ENCODE measurements at regions not wholly inside any gene's neighbourhood (a gene's known extent, or its start where the extent isn't known, plus 50 kb on each side); places are given as distances from the start of the nearest gene placed in this dataset.
"Not testable (repeated sequence)": the region's sequence is repeated elsewhere in the genome, so short reads cannot be mapped to it uniquely, and the experiment has no call there.

DNA sequence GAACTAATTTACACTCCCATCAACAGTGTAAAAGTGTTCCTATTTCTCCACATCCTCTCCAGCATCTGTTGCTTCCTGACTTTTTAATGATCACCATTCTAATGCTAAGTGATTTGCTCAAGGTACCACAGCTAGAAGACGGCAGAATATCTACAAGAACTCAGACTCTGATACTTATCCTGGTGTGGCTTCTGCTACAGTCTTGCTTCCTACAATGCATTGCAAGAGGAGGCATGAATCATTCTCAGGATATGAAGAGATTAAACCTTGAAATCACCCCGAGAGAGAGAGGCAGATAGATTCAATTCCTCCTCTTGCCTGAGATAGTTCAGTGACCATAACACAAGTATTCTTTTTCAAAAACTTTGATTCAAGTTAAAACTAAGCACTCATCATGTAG lies 306.4 kb downstream of the TBC1D4 start:
- no peak for DNase-seq

DNA sequence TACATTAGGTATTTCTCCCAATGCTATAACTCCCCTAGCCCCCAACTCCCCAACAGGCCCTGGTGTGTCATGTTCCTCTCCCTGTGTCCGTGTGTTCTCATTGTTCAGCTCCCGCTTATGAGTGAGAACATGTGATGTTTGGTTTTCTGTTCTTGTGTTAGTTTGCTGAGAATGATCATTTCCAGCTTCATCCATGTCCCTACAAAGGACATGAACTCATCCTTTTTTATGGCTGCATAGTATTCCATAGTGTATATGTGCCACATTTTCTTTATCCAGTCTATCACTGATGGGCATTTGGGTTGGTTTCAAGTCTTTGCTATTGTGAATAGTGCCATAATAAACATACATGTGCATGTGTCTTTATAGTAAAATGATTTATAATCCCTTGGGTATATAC lies 306.9 kb downstream of the TBC1D4 start:
- DNase-seq = not testable (repeated sequence)

DNA sequence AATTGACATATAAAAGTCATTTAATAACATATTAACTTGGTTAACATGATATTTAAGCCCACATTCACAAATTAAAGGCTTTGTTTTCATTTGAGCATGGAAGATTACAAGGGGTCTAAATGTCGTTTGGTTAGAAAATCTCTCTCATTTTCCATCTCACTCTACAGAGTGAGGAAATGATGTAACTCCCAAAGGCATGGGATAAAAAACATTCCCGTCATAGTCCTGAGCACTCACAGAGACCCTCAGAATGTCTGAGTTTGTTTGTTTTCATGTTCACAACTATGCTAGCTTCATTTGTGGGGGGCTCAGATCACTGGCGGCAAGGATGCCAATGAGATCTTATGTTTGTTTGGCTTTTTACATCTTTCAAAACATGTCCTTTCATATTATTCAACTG lies 307.5 kb downstream of the TBC1D4 start:
- no peak for DNase-seq

DNA sequence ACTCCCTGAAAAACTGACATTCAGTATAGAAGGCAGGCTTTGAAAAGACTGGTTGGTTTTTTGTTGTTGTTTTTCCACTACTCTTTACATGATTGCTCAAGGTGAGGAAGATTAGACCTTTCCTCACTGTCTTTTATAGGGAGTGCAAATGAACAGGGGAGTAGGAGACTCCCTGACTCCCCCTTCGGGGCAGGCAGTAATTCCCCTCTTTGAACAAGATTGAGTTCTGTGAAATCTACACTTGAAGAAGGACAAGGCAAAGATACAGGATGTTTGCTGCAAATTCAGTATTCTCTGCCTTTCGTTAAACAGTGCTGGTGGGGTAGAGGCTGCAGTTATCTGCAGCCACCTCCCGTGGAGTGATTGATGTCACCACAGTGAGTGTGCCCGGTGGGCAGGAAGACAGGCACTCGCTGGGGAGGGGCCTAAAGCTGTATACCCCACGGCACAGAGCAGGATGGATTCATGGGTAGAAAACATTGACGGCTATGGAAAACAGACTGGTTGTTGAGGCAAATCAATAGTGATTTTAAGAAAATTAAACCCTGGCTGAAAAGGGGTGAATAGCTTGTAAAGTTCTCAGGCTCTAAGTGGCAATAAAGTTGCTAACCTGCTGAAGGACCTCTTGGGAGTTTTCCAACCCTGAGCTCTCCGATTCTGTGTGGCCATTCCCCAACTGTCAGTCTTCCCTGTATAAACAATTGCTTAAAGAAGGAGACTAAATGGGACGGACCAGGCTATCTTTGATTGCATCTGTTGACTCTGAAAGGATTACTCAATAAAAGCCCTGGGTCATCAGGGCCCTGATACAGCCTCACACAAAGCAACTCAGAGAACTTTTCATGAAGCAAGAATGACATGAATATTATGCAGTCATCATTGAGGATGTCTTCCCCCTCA lies 308.3 kb downstream of the TBC1D4 start:
- DNase-seq = no peak

DNA sequence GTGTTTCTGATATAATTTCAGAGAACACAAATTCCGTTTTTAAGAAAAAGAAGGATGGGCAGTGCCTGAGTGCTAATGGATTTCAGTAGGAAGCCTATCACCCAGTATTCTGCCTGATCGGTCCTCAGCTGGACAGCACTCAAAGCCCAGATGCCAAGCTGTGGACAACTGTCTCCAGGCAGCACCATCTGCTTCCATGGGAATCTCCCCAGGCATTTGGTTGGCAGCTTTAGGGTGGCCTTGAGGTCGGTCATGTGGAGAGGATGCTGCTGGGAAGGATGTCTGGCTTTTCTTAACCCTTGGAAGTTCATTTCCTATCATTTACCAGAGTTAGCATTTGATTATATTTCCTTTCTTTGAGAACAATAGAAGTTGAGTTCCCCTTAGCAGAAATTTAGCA lies 311.7 kb downstream of the TBC1D4 start:
- DNase-seq = no peak

DNA sequence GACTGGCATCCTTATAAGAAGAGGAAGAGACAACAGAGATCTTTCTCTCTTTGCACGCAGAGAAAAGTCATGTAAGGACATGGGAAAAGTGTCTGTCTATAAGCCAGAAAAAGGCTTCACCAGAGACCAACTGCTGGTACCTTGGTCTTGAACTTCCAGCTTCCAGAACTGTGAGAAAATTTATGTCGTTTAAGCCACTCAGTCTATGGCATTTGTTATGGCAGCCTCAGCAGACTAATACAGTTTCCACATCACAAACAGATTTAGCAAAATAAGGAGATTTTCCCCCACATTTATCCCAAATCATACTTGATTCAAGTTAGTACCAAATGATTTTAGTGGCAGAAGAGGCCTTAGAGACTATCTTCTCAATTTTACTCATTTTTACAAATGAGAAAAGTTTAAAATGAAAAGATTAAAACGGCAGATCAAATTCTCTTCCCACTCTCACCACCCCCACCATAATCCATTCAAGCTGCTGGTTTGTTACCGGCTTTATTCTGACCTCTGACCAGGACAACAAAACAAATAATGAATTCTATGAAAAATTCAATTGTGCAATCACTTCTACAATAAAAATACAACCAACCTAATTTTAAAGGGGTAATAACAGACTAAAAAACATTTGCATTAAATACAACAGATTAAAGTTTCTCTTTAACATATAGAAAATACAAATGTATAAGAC lies 316.3 kb downstream of the TBC1D4 start:
- DNase-seq = no peak

DNA sequence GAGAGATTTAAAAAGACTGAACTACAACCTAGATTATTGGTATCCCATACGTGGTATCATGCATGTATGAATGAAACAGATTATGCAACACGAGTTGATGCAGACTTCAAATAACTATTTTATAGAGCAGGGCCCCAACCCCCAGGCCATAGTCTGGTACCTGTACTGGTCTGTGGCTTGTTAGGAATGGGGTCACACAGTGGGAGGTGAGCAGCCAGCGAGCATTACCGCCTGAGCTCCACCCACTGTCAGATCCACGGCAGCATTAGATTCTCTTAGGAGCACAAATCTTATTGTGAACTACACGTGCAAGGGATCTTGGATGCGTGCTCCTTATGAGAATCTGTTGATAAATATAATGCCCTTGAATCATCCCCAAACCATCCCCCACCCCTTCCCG lies 320.2 kb downstream of the TBC1D4 start:
- no peak for DNase-seq

DNA sequence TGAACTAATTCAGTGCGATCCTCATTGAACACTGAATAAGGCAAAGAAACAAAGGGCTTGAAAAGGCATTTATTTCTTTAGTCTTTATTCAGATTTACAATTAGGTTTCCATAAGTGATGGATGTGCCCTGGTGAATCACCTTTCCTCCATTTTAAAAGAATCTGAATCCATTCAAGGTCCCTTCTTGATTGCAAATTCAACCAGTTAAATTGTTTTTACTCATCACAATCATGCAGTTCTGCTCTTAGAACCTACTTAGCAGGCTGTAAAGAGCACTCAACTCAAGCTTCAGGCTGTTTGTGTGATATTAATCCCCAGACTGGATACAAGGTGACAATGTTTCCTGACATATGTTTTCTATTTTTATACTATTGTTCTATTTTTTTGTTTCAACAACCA lies 321.0 kb downstream of the TBC1D4 start:
- no peak for DNase-seq

DNA sequence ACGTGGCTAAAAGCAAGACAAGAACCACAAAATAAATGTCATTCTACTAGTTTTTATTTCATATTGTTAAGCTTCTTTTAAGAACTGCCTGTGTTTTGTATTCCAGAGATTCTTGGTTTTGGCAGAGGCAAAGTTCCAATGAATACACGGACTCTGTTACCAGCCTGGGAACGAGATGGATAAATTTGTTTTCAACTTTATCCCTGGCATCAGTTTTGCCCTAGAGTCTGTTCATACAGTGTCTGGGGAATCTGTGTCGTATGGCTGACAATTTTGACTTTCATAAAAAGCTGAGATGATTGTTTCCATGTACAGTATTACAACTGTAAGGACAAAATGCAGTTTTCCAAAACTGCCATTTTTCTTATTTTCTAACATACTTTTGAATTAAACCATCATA lies 327.6 kb downstream of the TBC1D4 start:
- DNase-seq = no peak

DNA sequence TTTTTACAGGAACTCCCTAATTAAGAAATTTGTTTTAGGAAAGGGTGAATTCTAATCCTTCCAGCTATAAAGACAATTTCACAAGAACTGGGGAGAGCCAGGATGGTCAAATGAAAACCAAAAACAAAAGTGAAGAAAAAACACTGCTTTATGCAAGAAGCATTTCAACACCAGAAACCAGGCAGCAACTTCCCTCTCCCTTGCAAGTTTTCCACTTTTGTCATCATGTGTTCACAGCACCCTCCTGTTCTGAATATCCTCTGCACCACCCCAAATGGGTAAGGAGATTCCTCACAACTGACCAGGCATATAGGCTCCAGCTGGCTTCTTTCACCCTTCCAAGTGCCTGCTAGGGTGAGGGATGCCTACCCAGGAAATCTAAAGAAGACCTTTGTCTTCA lies 328.1 kb downstream of the TBC1D4 start:
- DNase-seq = no peak

DNA sequence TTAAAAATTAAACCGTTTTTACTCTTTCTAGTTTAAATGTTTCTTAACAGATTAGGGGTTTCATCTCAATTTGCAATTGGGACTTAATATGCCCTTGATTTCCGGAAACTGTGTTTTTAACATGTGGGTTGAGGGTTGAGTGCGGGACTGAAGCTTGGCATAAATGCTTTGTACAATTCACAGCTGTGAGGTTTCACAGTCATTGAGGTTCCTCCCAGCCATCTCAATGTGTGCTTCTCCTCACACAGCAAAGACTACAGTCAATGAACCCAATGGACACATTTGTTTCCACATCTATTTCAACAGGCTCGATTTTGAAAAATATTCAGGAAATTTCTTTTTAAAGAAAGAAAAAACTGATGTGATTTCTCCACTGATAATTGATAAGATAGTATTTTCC lies 328.6 kb downstream of the TBC1D4 start:
- DNase-seq = no peak

DNA sequence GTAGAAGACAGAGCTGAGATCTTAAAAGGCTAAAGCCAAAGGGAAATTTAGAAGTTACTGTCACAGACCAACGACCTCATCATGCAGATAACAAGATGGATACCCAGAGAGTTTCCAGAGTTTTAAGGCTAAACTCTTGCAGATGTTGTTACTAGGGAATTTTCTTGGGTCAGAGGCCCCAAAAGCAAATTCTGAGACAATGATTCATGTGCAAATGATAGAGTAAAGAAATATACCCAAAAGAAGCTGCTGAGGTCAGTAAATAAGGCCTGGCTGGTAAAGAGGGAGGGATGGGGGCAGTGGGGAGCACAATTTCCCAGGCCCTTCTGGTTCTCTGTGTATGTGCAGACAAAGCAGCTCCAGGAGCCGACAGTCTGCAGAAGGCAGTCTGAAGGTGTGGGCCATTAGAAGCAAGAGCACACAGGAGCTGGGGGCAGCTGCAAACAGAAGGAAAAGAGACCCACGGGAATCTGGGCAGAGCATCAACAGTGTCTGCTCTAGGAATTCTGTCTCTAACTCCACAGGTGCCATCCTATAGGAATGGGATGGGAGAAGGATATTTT lies 330.8 kb downstream of the TBC1D4 start:
- no peak for DNase-seq

DNA sequence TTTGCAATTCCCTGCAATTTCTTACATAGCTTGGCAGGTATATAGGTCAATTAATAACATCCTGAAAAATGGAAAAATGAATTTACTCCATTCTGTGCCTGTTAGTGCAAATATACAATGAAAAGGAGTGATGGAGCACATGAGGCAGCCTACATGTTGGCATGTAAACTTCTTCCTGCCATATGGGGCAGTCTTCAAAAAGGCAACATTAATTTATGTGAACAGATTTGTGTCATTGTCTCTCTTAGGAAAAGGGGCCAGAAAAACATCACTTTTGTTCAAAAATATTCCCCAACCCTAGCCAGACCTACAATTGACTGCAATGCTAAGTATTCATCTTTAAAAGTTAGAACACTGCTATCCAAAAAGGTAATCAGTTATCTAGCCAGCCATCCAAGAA lies 332.2 kb downstream of the TBC1D4 start:
- DNase-seq = no peak

DNA sequence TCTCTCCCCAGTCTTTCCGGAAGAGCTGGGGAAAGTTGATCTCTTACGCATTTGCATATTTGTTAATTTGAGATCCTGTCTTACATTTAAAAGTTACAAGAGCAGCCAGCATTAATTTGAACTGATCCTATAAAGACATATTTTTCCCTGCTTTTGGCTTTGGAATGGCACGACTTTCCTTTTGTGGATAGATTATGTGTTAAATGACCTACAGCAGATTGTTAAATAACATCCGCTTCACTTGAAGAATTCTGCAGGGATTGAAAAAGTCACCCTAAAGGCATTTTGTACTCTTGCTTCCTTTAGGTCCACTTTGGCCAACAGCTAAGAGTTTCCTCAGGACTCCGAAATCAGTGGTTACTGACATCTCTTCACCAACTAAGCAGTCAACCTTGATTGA lies 334.0 kb downstream of the TBC1D4 start:
- no peak for DNase-seq

DNA sequence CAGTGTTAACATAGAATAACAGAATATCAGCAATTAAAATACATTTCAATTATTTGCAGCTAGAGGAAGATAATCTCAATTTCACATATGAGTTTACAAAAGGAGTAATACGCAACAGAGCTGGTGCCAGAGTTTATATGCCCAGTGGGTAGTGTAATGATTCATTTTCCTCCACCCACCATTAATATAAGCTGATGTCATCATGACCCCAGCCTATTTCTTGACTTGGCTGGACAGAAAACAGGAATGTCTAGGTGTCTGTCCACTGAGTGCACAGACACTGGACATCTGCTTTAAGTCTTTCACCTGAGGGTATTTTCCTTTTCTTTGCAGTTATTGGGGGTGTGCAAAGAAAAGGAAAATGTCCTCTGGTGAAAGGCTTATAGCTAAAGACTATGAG lies 335.5 kb downstream of the TBC1D4 start:
- DNase-seq = no peak

DNA sequence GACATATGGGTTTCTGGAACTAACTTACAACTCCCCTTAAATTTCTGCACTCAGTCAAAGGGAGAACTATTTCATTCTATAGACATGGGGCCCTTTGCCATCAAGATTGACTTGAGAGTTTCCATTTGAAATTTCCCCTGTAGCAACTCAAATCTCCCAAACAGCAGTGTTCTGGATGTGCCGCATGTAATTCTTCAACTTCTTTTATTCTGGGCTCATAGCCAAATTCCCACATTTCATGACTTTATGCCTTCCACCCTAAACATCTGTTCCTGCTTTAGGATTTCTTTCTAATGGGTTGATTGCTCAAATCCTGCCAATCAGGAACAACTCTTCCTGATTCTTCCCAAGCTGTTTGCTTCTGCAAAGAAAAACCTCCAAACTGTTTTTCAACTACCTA lies 336.0 kb downstream of the TBC1D4 start:
- DNase-seq = no peak

DNA sequence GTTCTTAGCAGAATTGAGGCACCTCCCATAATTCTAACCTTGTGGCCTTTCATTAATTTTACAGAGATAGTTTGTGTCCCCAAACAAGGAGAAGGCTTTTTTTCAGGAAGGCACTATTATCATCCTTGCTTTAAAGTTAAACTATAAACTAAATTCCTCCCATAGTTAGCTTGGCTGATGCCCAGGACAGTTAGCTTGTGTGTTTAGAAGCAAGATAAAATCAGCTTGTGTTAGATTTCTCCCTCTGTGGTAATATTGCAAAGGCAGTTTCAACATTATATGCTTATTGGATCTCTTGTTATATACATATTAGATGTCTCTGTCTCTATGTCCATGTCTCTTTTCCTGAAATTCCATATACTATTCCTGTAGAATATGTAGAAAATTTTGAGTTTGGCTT lies 342.7 kb downstream of the TBC1D4 start:
- no peak for DNase-seq

DNA sequence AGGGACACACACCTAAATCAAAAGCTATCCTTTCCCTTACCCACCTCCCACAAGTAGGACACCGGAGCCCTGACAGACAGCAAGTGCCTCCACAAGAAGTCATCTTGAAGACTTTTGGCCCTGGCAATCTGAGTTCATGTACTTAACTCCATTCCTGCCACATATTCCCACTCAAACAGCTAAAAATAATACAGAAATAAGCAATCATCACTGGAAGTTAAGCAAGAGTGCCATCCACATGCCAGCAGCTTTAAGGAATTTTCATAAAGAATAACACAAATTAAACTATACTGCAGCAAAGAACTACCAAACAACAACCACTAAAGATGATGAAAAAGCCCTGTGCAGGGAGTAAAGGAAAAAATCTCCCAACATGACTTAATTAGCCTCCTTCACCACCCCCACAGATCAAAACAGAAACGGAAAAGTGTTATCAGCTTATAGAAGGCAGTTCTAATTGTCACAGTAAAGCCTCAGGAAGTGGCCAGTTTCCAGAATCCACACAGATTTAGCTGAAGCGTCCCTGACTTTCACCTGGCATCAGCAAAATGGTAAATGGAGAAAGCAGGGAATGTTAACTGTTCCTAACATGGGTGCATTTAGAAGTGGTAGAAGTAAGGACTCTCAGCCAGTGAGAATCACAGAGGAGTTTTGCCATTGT lies 343.9 kb downstream of the TBC1D4 start:
- no peak for DNase-seq

DNA sequence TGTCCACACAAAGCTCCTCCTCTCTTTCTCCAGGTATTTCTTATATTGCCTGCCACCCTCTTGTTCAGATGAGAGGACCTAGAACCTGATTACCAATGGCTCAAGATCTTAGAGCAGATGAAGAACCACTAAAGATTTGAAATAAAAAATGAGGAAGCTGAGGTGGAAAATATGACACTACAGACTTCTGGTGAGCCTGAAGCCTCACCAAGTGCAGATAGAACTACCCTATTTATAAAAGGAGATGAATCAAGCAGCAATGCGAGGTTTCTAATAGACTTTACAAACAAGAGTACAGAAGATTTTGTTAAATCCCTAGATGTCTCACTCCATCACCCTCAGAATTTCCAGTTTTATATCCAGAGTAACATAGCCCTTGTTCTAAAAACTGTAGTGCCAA lies 345.8 kb downstream of the TBC1D4 start:
- DNase-seq = no peak

DNA sequence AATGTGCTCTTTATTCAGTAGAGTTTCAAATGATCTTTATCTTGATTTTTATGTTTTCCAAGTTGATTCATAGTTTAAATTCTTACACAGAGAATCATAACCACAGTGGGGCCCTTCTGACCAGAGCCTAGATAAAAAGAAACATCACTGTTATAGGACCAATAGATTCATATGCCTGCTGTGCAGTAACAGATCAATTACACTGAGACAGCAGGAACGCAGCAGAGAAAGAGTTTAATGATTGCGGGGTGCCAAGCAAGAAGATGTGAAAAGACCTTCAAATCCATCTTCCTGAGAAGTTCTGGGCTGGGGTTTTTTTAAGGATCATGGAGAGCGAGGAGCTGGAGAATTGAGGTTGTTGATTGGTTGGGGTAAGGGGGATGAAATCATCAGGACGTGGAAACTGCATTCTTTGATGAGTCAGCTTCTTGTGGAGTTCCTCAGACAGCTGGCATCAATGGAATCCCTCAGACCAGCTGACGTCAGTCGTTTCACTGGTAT lies 346.6 kb downstream of the TBC1D4 start:
- DNase-seq = no peak

DNA sequence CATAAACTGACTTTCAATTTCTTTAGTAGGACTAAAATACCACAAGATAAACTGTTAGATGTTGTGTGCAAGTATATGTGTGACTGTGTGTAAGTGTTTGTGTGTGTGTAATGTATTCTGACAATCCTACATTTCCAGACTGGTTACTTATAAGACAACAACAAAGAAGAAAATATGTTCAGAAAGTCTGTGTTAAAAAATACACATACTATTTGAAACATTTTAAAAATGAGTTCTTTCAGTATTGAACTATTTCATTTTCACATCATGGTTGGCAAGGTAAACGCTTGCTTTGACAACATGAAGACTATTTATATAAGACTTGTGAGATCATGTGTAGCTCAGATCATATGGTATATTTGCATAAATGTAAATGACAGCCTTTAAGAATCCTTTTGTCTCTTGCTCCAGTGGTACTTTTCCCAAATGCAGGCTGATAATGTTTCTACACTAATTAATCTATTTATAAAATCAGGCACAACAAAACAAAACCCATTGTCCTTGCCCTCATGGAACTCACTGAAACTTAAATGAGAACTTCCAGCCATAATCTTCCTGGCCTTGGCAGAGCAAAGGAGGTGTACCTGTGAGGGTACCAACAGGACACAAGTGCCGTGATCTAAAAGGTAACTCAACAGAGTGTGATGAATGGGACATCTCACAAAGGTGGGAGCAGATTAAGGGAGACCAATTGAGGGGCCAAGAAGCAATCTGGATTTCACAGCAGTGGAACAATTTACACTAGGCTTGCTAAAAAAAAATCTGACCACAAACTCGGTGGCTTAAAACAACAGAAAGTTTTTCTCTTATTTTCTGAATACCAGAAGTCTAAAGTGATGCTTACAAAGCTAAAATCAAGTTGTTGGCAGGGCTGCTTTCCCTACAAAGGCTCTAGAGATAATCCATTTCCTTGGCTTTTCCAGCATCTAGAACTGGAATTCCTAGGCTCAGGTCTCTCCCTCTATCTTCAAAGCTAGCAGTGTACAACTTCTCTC lies 349.0 kb downstream of the TBC1D4 start:
- DNase-seq = no peak

DNA sequence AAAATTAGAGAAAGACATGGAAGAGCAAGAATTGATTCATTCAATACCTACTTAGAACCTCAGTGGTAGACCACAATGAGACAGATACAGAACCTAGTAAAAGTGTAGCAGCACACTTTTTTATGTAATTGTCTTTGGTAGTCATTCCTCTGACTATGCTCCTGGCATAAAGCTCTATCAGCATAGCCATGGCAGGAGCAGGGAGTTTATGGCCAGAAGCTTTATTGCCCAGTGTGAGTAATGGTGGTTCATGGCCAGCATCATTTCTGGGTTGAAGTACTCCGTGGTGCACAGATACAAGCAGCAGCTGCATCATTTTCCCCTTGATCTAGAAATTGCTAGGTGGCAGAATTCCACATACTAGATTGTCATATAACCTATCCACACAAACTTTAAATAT lies 352.6 kb downstream of the TBC1D4 start:
- no peak for DNase-seq

Measured in stimulated activated CD4-positive, alpha-beta T cell treated with anti-CD3 and anti-CD28 coated beads, Interleukin-4, amount 100 ng/mL, for 1 hour (primary cell).